Peyer's patch (tissue), 4 donors: ENCODE measurements at regions not wholly inside any gene's neighbourhood (a gene's known extent, or its start where the extent isn't known, plus 50 kb on each side); places are given as distances from the start of the nearest gene placed in this dataset.

Source experiments
- DNase-seq, 3 donors: peaks; one replicate each; pipeline ENCODE4 v3.0.0-alpha.2; 2017 to 2019
- H3K27ac ChIP-seq, 4 donors: fragments of 200-600 bp; sonication (generic); one replicate each; pipeline ENCODE4 v1.5.1; 2016 to 2019
- H3K27me3 ChIP-seq, 2 donors: fragments of 200-600 bp; sonication (generic); one replicate each; pipeline ENCODE4 v1.5.1; 2019
- H3K36me3 ChIP-seq, 3 donors: fragments of 200-600 bp; sonication (generic); one replicate each; pipeline ENCODE4 v1.5.1; 2016 to 2019
- H3K4me1 ChIP-seq, 4 donors: fragments of 200-600 bp; sonication (generic); one replicate each; pipeline ENCODE4 v1.5.1; 2016 to 2019
- H3K4me3 ChIP-seq, 4 donors: fragments of 200-600 bp; sonication (generic); 1 replicate in 3 of 4; 2 replicates in 1 of 4; pipeline ENCODE4 v1.5.1; 2016 to 2019; ENCODE audit warnings: mild to moderate bottlenecking in 1 of 4
- H3K9me3 ChIP-seq, 4 donors: fragments of 200-600 bp; sonication (generic); one replicate each; pipeline ENCODE4 v1.5.1; 2016 to 2019; ENCODE audit warnings: mild to moderate bottlenecking in 1 of 4
- CTCF ChIP-seq, 6 experiments: fragments of 450-650 bp in 4 of 6; fragments of 200-600 bp in 2 of 6; sonication (generic) in 1 of 6; IDR thresholded peaks; one replicate each; pipeline ENCODE4 v1.5.1; 2017 to 2019; ENCODE audit warnings: antibody characterized with exemption in 6 of 6, mild to moderate bottlenecking in 3 of 6, moderate library complexity in 1 of 6
- POLR2A ChIP-seq, 2 donors: fragments of 450-650 bp; IDR thresholded peaks; one replicate each; pipeline ENCODE4 v1.5.1; 2017; ENCODE audit warnings: antibody characterized with exemption in 2 of 2, mild to moderate bottlenecking in 2 of 2, moderate library complexity in 2 of 2

GRCh38 chr4:162323919-162324318 is 160.1 kb upstream of the FSTL5 start:
- no peak overlapping the region for H3K4me3 ChIP-seq
- no peaks in the 10 kb centered on the region for H3K27me3 ChIP-seq
- no peaks in the 10 kb centered on the region for H3K9me3 ChIP-seq
- no peak overlapping the region for H3K27ac ChIP-seq
- TF ChIP-seq POLR2A (IDR thresholded peaks at IDR 0.05) (no peak), CTCF (IDR thresholded peaks at IDR 0.05) (no peak)
- no peak for DNase-seq
- no peaks in the 10 kb centered on the region for H3K36me3 ChIP-seq
- H3K4me1 ChIP-seq, result no peaks in the 10 kb centered on the region

DNA sequence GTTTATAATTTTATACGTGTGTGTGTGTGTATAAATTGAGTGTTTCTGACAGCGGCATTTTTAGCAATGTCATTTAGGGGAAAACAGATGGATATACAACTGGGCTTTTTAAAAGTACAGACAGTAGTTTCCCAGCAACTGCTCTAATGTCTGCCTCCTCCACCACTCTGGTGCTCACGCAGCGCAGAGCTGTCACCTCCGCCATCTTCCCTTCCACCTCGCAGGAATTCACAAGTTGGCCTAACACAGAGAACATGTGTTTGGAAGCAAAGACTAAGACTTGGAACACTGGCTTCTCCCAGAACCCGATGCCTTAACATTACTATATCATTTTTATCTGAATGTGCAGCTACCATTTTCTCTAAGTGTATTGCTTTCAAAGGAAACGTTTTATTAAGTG is 158.3 kb upstream of the FSTL5 start:
- no peak for DNase-seq
- H3K27me3 ChIP-seq, result no peaks in the 10 kb centered on the region
- H3K36me3 ChIP-seq, result no peaks in the 10 kb centered on the region
- no peak overlapping the region for H3K4me3 ChIP-seq
- no peak overlapping the region for H3K27ac ChIP-seq
- TF ChIP-seq CTCF (IDR thresholded peaks at IDR 0.05) (no peak), POLR2A (IDR thresholded peaks at IDR 0.05) (no peak)
- H3K9me3 ChIP-seq, result no peaks in the 10 kb centered on the region
- no peaks in the 10 kb centered on the region for H3K4me1 ChIP-seq

DNA sequence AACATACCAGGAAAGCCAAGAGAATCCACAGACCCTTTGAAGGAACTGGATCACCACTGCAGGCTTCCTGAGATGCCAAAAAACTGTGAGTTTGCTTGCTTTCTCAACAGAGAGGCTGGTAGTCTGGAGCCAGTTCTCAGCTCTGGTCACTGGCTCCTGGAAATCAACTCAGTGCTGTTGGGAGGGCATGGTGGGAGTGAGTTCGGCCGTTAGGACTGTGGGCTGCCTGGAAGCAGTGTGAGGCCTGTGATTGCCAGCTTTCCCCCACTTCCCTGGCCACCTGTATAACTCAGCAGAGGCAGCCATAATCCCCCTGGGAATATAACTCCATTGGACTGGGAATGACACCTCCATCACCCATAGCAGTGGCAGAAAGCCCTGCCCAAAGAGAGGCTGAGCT is 122.0 kb upstream of the FSTL5 start:
- H3K27ac ChIP-seq, result no peak overlapping the region
- no peaks in the 10 kb centered on the region for H3K9me3 ChIP-seq
- H3K4me1 ChIP-seq, result no peaks in the 10 kb centered on the region
- TF ChIP-seq CTCF (IDR thresholded peaks at IDR 0.05) (no peak), POLR2A (IDR thresholded peaks at IDR 0.05) (no peak)
- H3K36me3 ChIP-seq, result no peaks in the 10 kb centered on the region
- DNase-seq, result no peak
- H3K27me3 ChIP-seq, result no peaks in the 10 kb centered on the region
- no peak overlapping the region for H3K4me3 ChIP-seq

DNA sequence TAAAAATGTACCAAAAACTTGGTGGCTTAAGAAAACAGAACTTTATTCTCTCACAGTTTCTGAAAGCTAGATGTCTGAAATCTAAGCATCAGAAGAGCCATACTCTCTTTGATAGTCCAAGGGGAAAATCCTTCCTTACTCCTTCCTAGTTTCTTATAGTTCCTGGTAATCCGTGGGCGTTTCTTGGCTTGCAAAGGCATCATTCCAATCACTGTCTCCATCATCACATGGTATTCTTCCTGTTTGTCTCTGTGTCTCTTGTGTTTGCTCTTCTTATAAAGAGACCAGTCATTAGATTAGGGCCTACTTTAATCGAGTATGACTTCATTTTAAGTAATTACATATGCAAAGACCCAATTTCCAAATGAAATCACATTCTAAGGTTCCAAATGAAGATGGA is 118.9 kb upstream of the FSTL5 start:
- no peaks in the 10 kb centered on the region for H3K9me3 ChIP-seq
- TF ChIP-seq CTCF (IDR thresholded peaks at IDR 0.05), result no peak
- no peak for TF ChIP-seq POLR2A (IDR thresholded peaks at IDR 0.05)
- H3K27ac ChIP-seq, result no peak overlapping the region
- no peaks in the 10 kb centered on the region for H3K4me1 ChIP-seq
- H3K36me3 ChIP-seq, result no peaks in the 10 kb centered on the region
- no peak overlapping the region for H3K4me3 ChIP-seq
- DNase-seq, result no peak
- no peaks in the 10 kb centered on the region for H3K27me3 ChIP-seq

GRCh38 chr4:162274354-162274753 is 110.6 kb upstream of the FSTL5 start:
- Histone ChIP-seq H3K4me1 (no peaks in the 10 kb centered on the region), H3K4me3 (no peak overlapping the region), H3K36me3 (no peaks in the 10 kb centered on the region), H3K27me3 (no peaks in the 10 kb centered on the region), H3K9me3 (no peaks in the 10 kb centered on the region), H3K27ac (no peak overlapping the region)
- TF ChIP-seq POLR2A (IDR thresholded peaks at IDR 0.05) (no peak), CTCF (IDR thresholded peaks at IDR 0.05) (no peak)
- DNase-seq, result peak in 1 of 3 donors; percentile 49

DNA sequence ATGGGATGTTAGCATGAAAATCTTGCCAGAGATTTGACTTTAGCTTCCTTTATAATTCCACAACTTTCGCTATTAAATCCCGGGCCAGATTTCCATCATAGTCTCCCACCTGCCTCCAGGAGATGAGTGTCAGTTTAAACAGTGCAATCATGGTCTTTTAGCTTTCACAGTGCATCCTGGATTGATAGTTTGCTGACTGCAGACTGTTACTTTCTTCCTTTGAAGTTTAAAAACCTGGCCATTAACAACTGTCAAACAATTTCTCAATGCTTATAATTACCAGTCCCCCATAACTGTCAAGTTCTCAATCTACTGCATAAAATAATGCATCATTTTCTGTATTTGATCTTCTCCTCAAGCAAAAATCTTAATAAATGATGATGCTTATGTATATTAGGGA is 108.4 kb upstream of the FSTL5 start:
- no peak for TF ChIP-seq CTCF (IDR thresholded peaks at IDR 0.05)
- no peak for TF ChIP-seq POLR2A (IDR thresholded peaks at IDR 0.05)
- H3K27ac ChIP-seq, result no peak overlapping the region
- H3K4me3 ChIP-seq, result no peak overlapping the region
- no peaks in the 10 kb centered on the region for H3K36me3 ChIP-seq
- no peak for DNase-seq
- no peaks in the 10 kb centered on the region for H3K4me1 ChIP-seq
- H3K27me3 ChIP-seq, result no peaks in the 10 kb centered on the region
- no peaks in the 10 kb centered on the region for H3K9me3 ChIP-seq
